C4-2B (cell line): ENCODE measurements at regions not wholly inside any gene's neighbourhood (a gene's known extent, or its start where the extent isn't known, plus 50 kb on each side); places are given as distances from the start of the nearest gene placed in this dataset.

Source experiments
- ZFX ChIP-seq: fragments of 450-650 bp; IDR thresholded peaks from 2 replicates; pipeline ENCODE4 v1.6.1; 2017
- TF ChIP-seq, protein P1 (sequence below): fragments of 450-650 bp; conservative IDR thresholded peaks from 2 replicates; pipeline ENCODE4 v1.5.1; 2017; ENCODE audit warnings: mild to moderate bottlenecking

GRCh38 chr5:18802336-18802735, 1168.1 kb downstream of the TAF11L14 start:
- TF ChIP-seq, protein P1, sequence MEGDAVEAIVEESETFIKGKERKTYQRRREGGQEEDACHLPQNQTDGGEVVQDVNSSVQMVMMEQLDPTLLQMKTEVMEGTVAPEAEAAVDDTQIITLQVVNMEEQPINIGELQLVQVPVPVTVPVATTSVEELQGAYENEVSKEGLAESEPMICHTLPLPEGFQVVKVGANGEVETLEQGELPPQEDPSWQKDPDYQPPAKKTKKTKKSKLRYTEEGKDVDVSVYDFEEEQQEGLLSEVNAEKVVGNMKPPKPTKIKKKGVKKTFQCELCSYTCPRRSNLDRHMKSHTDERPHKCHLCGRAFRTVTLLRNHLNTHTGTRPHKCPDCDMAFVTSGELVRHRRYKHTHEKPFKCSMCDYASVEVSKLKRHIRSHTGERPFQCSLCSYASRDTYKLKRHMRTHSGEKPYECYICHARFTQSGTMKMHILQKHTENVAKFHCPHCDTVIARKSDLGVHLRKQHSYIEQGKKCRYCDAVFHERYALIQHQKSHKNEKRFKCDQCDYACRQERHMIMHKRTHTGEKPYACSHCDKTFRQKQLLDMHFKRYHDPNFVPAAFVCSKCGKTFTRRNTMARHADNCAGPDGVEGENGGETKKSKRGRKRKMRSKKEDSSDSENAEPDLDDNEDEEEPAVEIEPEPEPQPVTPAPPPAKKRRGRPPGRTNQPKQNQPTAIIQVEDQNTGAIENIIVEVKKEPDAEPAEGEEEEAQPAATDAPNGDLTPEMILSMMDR: no peak
- TF ChIP-seq ZFX: no peak
